MCF 10A (cell line): ENCODE measurements at regions not wholly inside any gene's neighbourhood (a gene's known extent, or its start where the extent isn't known, plus 50 kb on each side); places are given as distances from the start of the nearest gene placed in this dataset.
A peak's percentile ranks its signal among the peaks of the same experiment; 100 is the strongest.

ENCODE experiments used
- BruUV-seq: library from RNA; stranded (reverse); fragments of 400-500 nt; replicated peaks from 2 replicates; lab custom pipeline; 2021; lab: Mats Ljungman, UMichigan
- CTCF ChIA-PET: fragments of 300-600 bp; sonication (Branson Sonifier 250); formaldehyde crosslinking; extraction: SDS; loops from one replicate; lab custom pipeline; 2021; ENCODE audit warnings: antibody characterized with exemption, inconsistent platforms; lab: Yijun Ruan, JAX
- POLR2A ChIA-PET: fragments of 300-600, 350-650 bp; sonication (Branson Sonifier 250); formaldehyde crosslinking; extraction: SDS; loops from one replicate; lab custom pipeline; 2020; ENCODE audit warnings: antibody characterized with exemption, inconsistent platforms; lab: Yijun Ruan, JAX
- DNase-seq: peaks from one replicate; pipeline ENCODE4 v3.0.0-alpha.2; 2018; ENCODE audit not compliant: unreplicated experiment
- H3K27ac Mint-ChIP-seq: one replicate; pipeline ENCODE4 v1.8.0; 2022; ENCODE audit warnings: mild to moderate bottlenecking, low read depth, mixed read lengths; ENCODE audit not compliant: unreplicated experiment
- H3K27me3 Mint-ChIP-seq: one replicate; pipeline ENCODE4 v1.8.0; 2022; ENCODE audit warnings: mixed read lengths; ENCODE audit not compliant: insufficient read depth, unreplicated experiment
- H3K36me3 Mint-ChIP-seq: one replicate; pipeline ENCODE4 v1.8.0; 2022; ENCODE audit warnings: mild to moderate bottlenecking, moderate library complexity, mixed read lengths; ENCODE audit not compliant: insufficient read depth, unreplicated experiment
- H3K4me1 Mint-ChIP-seq: one replicate; pipeline ENCODE4 v1.8.0; 2022; ENCODE audit warnings: mixed read lengths; ENCODE audit not compliant: insufficient read depth, unreplicated experiment
- H3K4me3 Mint-ChIP-seq: one replicate; pipeline ENCODE4 v1.8.0; 2022; ENCODE audit warnings: mild to moderate bottlenecking, moderate library complexity, mixed read lengths; ENCODE audit not compliant: unreplicated experiment
- H3K9me3 Mint-ChIP-seq: one replicate; pipeline ENCODE4 v1.8.0; 2022; ENCODE audit warnings: mixed read lengths; ENCODE audit not compliant: unreplicated experiment
- intact Hi-C: fragments of 100-400 bp; cut with micrococcal nuclease; formaldehyde crosslinking; loops from 2 replicates; pipeline ENCODE4 v1.14.1; 2022
- TF ChIP-seq, protein P1 (sequence below): fragments of 200-600 bp; IDR thresholded peaks from one replicate; pipeline ENCODE4 v1.8.0; 2022; ENCODE audit warnings: antibody characterized with exemption, mild to moderate bottlenecking; ENCODE audit not compliant: unreplicated experiment

DNA sequence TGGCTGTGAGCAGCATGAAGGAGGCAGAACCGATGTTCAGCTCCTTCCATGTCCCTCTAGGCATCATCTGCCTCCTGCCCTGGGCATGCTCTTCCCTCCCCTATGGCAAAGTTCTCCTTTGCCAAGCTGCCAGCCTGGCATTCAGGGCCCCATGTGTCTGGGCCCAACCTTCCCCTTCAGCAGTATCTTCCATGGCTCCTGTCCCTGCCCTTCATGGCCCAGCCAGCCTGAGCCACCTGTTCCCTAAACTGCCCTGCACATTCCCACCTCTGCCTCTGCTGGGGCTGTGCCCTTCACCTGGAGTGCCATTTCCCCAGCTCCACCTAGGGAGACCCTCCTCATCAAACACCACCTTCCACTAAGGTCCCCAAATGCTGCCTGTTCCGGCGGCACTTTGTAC lies 74.0 kb upstream of the TCL1A start:
- Mint-ChIP-seq H3K4me1 (no peaks in the 10 kb centered on the region), H3K36me3 (no peaks in the 10 kb centered on the region), H3K9me3 (no peaks in the 10 kb centered on the region), H3K27me3 (peaks cover 39% of the 10 kb centered on the region), H3K4me3 (no peak overlapping the region), H3K27ac (no peak overlapping the region)
- intact Hi-C loops, result loop anchor here (10.0 kb wide), 1 partner anchor 147 kb away; no protein-coding TSS in a partner anchor
- no TSS peak for BruUV-seq
- CTCF ChIA-PET, result interaction anchor here (0.9 kb wide), 1 partner anchor 228 kb away, joined by 4 read pairs; no protein-coding TSS in a partner anchor
- TF ChIP-seq, protein P1, sequence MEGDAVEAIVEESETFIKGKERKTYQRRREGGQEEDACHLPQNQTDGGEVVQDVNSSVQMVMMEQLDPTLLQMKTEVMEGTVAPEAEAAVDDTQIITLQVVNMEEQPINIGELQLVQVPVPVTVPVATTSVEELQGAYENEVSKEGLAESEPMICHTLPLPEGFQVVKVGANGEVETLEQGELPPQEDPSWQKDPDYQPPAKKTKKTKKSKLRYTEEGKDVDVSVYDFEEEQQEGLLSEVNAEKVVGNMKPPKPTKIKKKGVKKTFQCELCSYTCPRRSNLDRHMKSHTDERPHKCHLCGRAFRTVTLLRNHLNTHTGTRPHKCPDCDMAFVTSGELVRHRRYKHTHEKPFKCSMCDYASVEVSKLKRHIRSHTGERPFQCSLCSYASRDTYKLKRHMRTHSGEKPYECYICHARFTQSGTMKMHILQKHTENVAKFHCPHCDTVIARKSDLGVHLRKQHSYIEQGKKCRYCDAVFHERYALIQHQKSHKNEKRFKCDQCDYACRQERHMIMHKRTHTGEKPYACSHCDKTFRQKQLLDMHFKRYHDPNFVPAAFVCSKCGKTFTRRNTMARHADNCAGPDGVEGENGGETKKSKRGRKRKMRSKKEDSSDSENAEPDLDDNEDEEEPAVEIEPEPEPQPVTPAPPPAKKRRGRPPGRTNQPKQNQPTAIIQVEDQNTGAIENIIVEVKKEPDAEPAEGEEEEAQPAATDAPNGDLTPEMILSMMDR, result no peak
- DNase-seq, result no peak
- POLR2A ChIA-PET, result no interaction called here

- H3K36me3 Mint-ChIP-seq, result no peaks in the 10 kb centered on the region
- H3K9me3 Mint-ChIP-seq, result no peaks in the 10 kb centered on the region
- no peak overlapping the region for H3K4me3 Mint-ChIP-seq
- TF ChIP-seq, protein P1, result no peak
- no peak overlapping the region for H3K27ac Mint-ChIP-seq
- POLR2A ChIA-PET, result no interaction called here
- peaks cover 35% of the 10 kb centered on the region for H3K27me3 Mint-ChIP-seq
- intact Hi-C loops, result loop anchor here (10.0 kb wide), 1 partner anchor 148 kb away; no protein-coding TSS in a partner anchor
- no TSS peak for BruUV-seq
- CTCF ChIA-PET, result no interaction called here
- DNase-seq, result no peak
- no peaks in the 10 kb centered on the region for H3K4me1 Mint-ChIP-seq
Observed at GRCh38 chr14:95786566-95786965, 72.6 kb upstream of the TCL1A start.

DNA sequence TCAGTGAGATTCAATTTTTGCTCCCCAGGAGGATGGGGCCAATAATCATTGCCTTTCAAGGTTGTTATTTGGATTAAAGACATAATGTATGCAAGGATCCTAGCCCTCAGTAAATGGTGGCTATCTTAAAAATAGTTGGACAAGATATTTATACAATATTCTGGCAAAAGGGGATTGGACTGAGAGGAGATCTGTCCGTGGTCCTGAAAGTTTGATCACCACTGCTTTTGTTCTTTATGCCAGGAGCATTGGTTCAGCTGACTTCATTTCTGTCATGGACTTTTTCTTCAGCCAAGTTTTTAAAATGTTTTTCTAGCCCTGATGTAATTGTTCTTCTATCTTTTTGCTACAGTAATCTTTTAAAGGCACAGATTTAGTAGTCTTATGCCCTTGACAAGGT lies 70.2 kb upstream of the TCL1A start:
- Mint-ChIP-seq H3K36me3 (no peaks in the 10 kb centered on the region), H3K27ac (no peak overlapping the region), H3K4me3 (no peak overlapping the region), H3K4me1 (no peaks in the 10 kb centered on the region), H3K9me3 (no peaks in the 10 kb centered on the region), H3K27me3 (peaks cover 27% of the 10 kb centered on the region)
- ChIA-PET POLR2A (no interaction called here), CTCF (interaction anchor here (1.6 to 1.7 kb wide), 2 partner anchors 10 to 222 kb away, joined by 4 to 7 read pairs; no protein-coding TSS in a partner anchor)
- DNase-seq, result peak; percentile 59
- TF ChIP-seq, protein P1, result no peak
- no TSS peak for BruUV-seq
- intact Hi-C loops, result loop anchor here (10.0 kb wide), 1 partner anchor 151 kb away; no protein-coding TSS in a partner anchor

GRCh38 chr14:95776798-95777534 lies 63.0 kb upstream of the TCL1A start:
- no peak overlapping the region for H3K4me3 Mint-ChIP-seq
- POLR2A ChIA-PET, result no interaction called here
- CTCF ChIA-PET, result interaction anchor here (0.6 to 2.1 kb wide), 8 partner anchors 49 to 221 kb away, joined by 3 to 9 read pairs (median 4); no protein-coding TSS in a partner anchor
- TF ChIP-seq, protein P1, result no peak
- no peaks in the 10 kb centered on the region for H3K4me1 Mint-ChIP-seq
- H3K36me3 Mint-ChIP-seq, result no peaks in the 10 kb centered on the region
- H3K9me3 Mint-ChIP-seq, result no peaks in the 10 kb centered on the region
- intact Hi-C loops, result no loop called here
- H3K27ac Mint-ChIP-seq, result no peak overlapping the region
- no TSS peak for BruUV-seq
- DNase-seq, result no peak
- H3K27me3 Mint-ChIP-seq, result peaks cover 24% of the 10 kb centered on the region
